ENCODE measurements at regions not wholly inside any gene's neighbourhood (a gene's known extent, or its start where the extent isn't known, plus 50 kb on each side); places are given as distances from the start of the nearest gene placed in this dataset.
"Not testable (repeated sequence)": the region's sequence is repeated elsewhere in the genome, so short reads cannot be mapped to it uniquely, and the experiment has no call there.

- Histone ChIP-seq H3K36me3 (ENCODE audit: control insufficient read depth, insufficient read depth, low read length) (no peaks in the 10 kb centered on the region), H3K9ac (no peak overlapping the region), H3K4me2 (ENCODE audit: low read length) (no peak overlapping the region), H3K4me1 (no peaks in the 10 kb centered on the region), H2AFZ (no peak overlapping the region), H3K79me2 (no peaks in the 10 kb centered on the region), H3K27ac (no peak overlapping the region), H3K4me3 (ENCODE audit: low read depth, low read length) (no peak overlapping the region), H3K9me3 (ENCODE audit: control insufficient read depth, low read length) (no peaks in the 10 kb centered on the region), H3K27me3 (ENCODE audit: control insufficient read depth, insufficient read depth, low read length) (no peaks in the 10 kb centered on the region)
- no peak for TF ChIP-seq CTCF (IDR thresholded peaks at IDR 0.05)
These were observed 433.1 kb upstream of the KAZN start for GRCh38 chr1:14165371-14165801.

GRCh38 chr1:14167884-14168283, 430.6 kb upstream of the KAZN start:
- H2AFZ ChIP-seq: no peak overlapping the region
- no peak for TF ChIP-seq CTCF (IDR thresholded peaks at IDR 0.05)
- H3K27ac ChIP-seq: no peak overlapping the region
- H3K9me3 ChIP-seq (ENCODE audit: control insufficient read depth, low read length): no peaks in the 10 kb centered on the region
- no peaks in the 10 kb centered on the region for H3K36me3 ChIP-seq (ENCODE audit: control insufficient read depth, insufficient read depth, low read length)
- no peaks in the 10 kb centered on the region for H3K4me1 ChIP-seq
- H3K9ac ChIP-seq: no peak overlapping the region
- no peak overlapping the region for H3K4me3 ChIP-seq (ENCODE audit: low read depth, low read length)
- H3K4me2 ChIP-seq (ENCODE audit: low read length): no peak overlapping the region
- no peaks in the 10 kb centered on the region for H3K27me3 ChIP-seq (ENCODE audit: control insufficient read depth, insufficient read depth, low read length)
- H3K79me2 ChIP-seq: no peaks in the 10 kb centered on the region

- H3K9me3 ChIP-seq (ENCODE audit: control insufficient read depth, low read length): no peaks in the 10 kb centered on the region
- H3K79me2 ChIP-seq: no peaks in the 10 kb centered on the region
- no peaks in the 10 kb centered on the region for H3K4me1 ChIP-seq
- no peak overlapping the region for H3K4me2 ChIP-seq (ENCODE audit: low read length)
- no peak overlapping the region for H3K9ac ChIP-seq
- H3K27me3 ChIP-seq (ENCODE audit: control insufficient read depth, insufficient read depth, low read length): no peaks in the 10 kb centered on the region
- TF ChIP-seq CTCF (IDR thresholded peaks at IDR 0.05): no peak
- H2AFZ ChIP-seq: no peak overlapping the region
- no peak overlapping the region for H3K27ac ChIP-seq
- H3K36me3 ChIP-seq (ENCODE audit: control insufficient read depth, insufficient read depth, low read length): no peaks in the 10 kb centered on the region
- no peak overlapping the region for H3K4me3 ChIP-seq (ENCODE audit: low read depth, low read length)
These were observed 430.0 kb upstream of the KAZN start for GRCh38 chr1:14168326-14169063.

GRCh38 chr1:14173598-14173997, 424.9 kb upstream of the KAZN start:
- no peaks in the 10 kb centered on the region for H3K27me3 ChIP-seq (ENCODE audit: control insufficient read depth, insufficient read depth, low read length)
- H3K27ac ChIP-seq: no peak overlapping the region
- H3K4me2 ChIP-seq (ENCODE audit: low read length): no peak overlapping the region
- H3K9me3 ChIP-seq (ENCODE audit: control insufficient read depth, low read length): no peaks in the 10 kb centered on the region
- no peaks in the 10 kb centered on the region for H3K79me2 ChIP-seq
- no peak overlapping the region for H3K4me3 ChIP-seq (ENCODE audit: low read depth, low read length)
- H3K4me1 ChIP-seq: no peaks in the 10 kb centered on the region
- no peak overlapping the region for H2AFZ ChIP-seq
- TF ChIP-seq CTCF (IDR thresholded peaks at IDR 0.05): no peak
- no peaks in the 10 kb centered on the region for H3K36me3 ChIP-seq (ENCODE audit: control insufficient read depth, insufficient read depth, low read length)
- no peak overlapping the region for H3K9ac ChIP-seq

- H3K27me3 ChIP-seq (ENCODE audit: control insufficient read depth, insufficient read depth, low read length); H3K4me3 ChIP-seq (ENCODE audit: low read depth, low read length); H3K36me3 ChIP-seq (ENCODE audit: control insufficient read depth, insufficient read depth, low read length); H3K9me3 ChIP-seq (ENCODE audit: control insufficient read depth, low read length); H2AFZ ChIP-seq; H3K4me1 ChIP-seq; H3K27ac ChIP-seq; H3K79me2 ChIP-seq; H3K9ac ChIP-seq; H3K4me2 ChIP-seq (ENCODE audit: low read length): not testable (repeated sequence)
These were observed 420.6 kb upstream of the KAZN start for GRCh38 chr1:14177866-14178265.

Measured in parathyroid adenoma (tissue), 2 donors.